ENCODE measurements at regions not wholly inside any gene's neighbourhood (a gene's known extent, or its start where the extent isn't known, plus 50 kb on each side); places are given as distances from the start of the nearest gene placed in this dataset.
"Not testable (repeated sequence)": the region's sequence is repeated elsewhere in the genome, so short reads cannot be mapped to it uniquely, and the experiment has no call there.

DNA sequence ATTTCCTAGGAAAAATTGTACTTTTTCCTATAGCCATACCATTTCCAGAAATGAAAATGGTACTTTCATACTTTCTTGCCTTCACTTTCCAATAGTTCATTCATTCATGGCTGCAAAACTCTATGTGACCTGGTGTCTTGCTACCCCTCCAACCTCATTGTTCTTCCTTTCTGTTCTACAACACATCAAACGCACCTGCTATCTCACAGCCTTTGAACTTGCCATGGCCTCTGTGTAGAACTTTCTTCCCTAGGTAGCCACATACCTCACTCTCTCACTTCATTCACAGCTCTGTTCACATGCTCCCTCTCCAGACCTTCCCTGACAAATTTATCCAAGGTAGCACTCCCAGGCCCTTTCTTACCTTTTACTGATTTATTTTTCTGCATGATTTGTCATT is 149.2 kb downstream of the DUSP6 start:
- Histone ChIP-seq H3K9me3 (no peaks in the 10 kb centered on the region), H3K4me1 (no peaks in the 10 kb centered on the region), H3K27ac (no peak overlapping the region), H3K36me3 (no peaks in the 10 kb centered on the region), H3K4me3 (no peak overlapping the region), H3K27me3 (no peaks in the 10 kb centered on the region)
- ATAC-seq (ENCODE audit: low FRiP score in 2 of 2) (no peak), DNase-seq (no peak)
- TF ChIP-seq, protein P1, sequence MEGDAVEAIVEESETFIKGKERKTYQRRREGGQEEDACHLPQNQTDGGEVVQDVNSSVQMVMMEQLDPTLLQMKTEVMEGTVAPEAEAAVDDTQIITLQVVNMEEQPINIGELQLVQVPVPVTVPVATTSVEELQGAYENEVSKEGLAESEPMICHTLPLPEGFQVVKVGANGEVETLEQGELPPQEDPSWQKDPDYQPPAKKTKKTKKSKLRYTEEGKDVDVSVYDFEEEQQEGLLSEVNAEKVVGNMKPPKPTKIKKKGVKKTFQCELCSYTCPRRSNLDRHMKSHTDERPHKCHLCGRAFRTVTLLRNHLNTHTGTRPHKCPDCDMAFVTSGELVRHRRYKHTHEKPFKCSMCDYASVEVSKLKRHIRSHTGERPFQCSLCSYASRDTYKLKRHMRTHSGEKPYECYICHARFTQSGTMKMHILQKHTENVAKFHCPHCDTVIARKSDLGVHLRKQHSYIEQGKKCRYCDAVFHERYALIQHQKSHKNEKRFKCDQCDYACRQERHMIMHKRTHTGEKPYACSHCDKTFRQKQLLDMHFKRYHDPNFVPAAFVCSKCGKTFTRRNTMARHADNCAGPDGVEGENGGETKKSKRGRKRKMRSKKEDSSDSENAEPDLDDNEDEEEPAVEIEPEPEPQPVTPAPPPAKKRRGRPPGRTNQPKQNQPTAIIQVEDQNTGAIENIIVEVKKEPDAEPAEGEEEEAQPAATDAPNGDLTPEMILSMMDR (IDR thresholded peaks at IDR 0.05), result no peak
- TF ChIP-seq POLR2A (IDR thresholded peaks at IDR 0.05) (no peak), EP300 (IDR thresholded peaks at IDR 0.05) (no peak), POLR2AphosphoS5 (IDR thresholded peaks at IDR 0.05) (no peak)
- 82 to 91% methylated on average over 1 of the region's 1 CpG for WGBS, 2 donors

DNA sequence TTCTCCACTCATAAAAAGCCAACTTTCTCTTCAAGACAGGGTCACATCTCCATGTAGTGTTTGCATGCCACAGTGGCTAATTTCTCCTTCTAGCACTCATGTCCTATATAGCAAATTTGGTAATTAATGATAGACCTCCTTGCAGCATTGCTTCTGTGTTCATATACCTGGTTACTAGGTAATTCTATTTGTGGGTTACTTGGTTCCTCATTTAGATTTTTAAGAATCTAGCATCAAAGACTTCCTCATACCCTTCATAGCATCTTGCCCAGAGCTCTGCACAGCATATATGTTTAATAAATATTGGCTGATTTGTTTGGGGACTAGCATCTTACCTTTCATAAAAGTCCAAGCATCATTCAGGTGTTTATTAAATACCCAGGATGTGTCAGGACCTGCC is 152.1 kb downstream of the DUSP6 start:
- DNase-seq (no peak), ATAC-seq (ENCODE audit: low FRiP score in 2 of 2) (no peak)
- Histone ChIP-seq H3K27ac (no peak overlapping the region), H3K9me3 (no peaks in the 10 kb centered on the region), H3K4me3 (no peak overlapping the region), H3K36me3 (no peaks in the 10 kb centered on the region), H3K27me3 (no peaks in the 10 kb centered on the region), H3K4me1 (no peaks in the 10 kb centered on the region)
- TF ChIP-seq, protein P1 (IDR thresholded peaks at IDR 0.05), result no peak
- TF ChIP-seq EP300 (IDR thresholded peaks at IDR 0.05) (no peak), POLR2AphosphoS5 (IDR thresholded peaks at IDR 0.05) (no peak), POLR2A (IDR thresholded peaks at IDR 0.05) (no peak)

DNA sequence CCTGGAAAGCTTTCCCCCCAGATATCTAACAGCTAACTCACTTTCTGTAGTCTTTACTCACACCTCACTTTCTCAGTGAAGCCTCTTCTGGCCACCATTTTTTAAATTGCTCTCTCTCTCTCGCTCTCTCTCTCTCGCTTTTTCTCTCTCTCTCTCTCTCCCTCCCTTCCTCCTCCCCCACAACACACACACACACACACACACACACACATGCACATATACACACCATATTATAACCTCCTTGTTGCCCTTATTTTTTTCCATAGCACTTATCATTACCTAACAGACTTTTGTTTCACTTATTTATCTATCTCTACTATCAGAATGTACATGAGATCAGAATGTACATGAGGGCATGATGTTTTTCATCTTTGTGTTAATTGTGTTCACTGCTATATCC is 156.8 kb downstream of the DUSP6 start:
- Histone ChIP-seq H3K9me3 (peaks cover 0 to 2% (median under 1%) of the 10 kb centered on the region in 4 donors), H3K27me3 (no peaks in the 10 kb centered on the region), H3K4me3 (no peak overlapping the region), H3K4me1 (no peaks in the 10 kb centered on the region), H3K36me3 (no peaks in the 10 kb centered on the region), H3K27ac (no peak overlapping the region)
- no peak for ATAC-seq (ENCODE audit: low FRiP score in 2 of 2)
- DNase-seq, result no peak
- WGBS, 2 donors, result 70 to 100% methylated on average over 2 of the region's 2 CpGs
- TF ChIP-seq EP300 (IDR thresholded peaks at IDR 0.05) (no peak), POLR2A (IDR thresholded peaks at IDR 0.05) (no peak), POLR2AphosphoS5 (IDR thresholded peaks at IDR 0.05) (no peak)
- TF ChIP-seq, protein P1 (IDR thresholded peaks at IDR 0.05), result no peak

DNA sequence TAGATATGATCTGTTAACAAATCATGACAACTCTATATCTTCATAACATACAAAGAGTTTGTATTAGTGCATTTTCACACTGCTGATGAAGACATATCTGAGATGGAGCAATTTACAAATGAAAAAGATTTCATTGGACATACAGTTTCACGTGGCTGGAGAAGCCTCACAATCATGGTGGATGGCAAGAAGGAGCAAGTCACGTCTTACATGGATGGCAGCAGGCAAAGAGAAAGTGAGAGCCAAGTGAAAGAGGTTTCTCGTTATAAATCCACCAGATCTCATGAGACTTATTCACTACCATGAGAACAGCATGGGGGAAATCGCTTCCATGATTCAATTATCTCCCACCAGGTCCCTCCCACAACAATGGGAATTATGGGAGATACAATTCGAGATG is 157.6 kb downstream of the DUSP6 start:
- no peaks in the 10 kb centered on the region for H3K27me3 ChIP-seq
- no peaks in the 10 kb centered on the region for H3K36me3 ChIP-seq
- no peak overlapping the region for H3K27ac ChIP-seq
- H3K9me3 ChIP-seq, result peaks cover 3 to 9% (median 6%) of the 10 kb centered on the region in 4 donors
- 84 to 92% methylated on average over 5 of the region's 5 CpGs for WGBS, 2 donors
- TF ChIP-seq EP300 (IDR thresholded peaks at IDR 0.05) (no peak), POLR2AphosphoS5 (IDR thresholded peaks at IDR 0.05) (no peak), POLR2A (IDR thresholded peaks at IDR 0.05) (no peak)
- TF ChIP-seq, protein P1 (IDR thresholded peaks at IDR 0.05), result no peak
- no peak overlapping the region for H3K4me3 ChIP-seq
- no peaks in the 10 kb centered on the region for H3K4me1 ChIP-seq
- DNase-seq, result no peak
- no peak for ATAC-seq (ENCODE audit: low FRiP score in 2 of 2)

DNA sequence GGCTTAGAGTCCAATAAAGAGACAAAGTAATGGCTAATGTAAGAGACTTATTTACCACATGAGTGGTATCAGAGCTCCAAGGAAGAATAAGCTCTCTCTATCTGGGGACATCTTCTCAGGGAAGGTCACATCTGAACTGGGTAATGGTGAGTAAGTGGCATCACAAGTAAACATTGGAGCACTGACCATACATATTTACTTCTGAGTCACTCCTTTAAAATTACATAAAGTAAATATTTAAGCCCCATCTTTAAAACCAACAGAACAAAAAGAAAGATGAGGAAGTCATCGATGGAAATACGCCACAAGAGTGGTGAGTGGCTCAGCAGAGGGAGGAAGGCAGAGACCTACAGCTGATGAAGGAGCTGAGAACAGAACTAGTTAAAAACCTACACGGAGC is 159.9 kb downstream of the DUSP6 start:
- no peak for TF ChIP-seq EP300 (IDR thresholded peaks at IDR 0.05)
- TF ChIP-seq POLR2A (IDR thresholded peaks at IDR 0.05), result no peak
- TF ChIP-seq, protein P1 (IDR thresholded peaks at IDR 0.05), result no peak
- no peak for TF ChIP-seq POLR2AphosphoS5 (IDR thresholded peaks at IDR 0.05)
- ATAC-seq (ENCODE audit: low FRiP score in 2 of 2) (no peak), DNase-seq (no peak)
- Histone ChIP-seq H3K4me1 (no peaks in the 10 kb centered on the region), H3K4me3 (no peak overlapping the region), H3K27me3 (no peaks in the 10 kb centered on the region), H3K9me3 (peaks cover 3 to 20% (median 15%) of the 10 kb centered on the region in 4 donors), H3K27ac (no peak overlapping the region), H3K36me3 (no peaks in the 10 kb centered on the region)
- 65 to 79% methylated on average over 3 of the region's 3 CpGs for WGBS, 2 donors

DNA sequence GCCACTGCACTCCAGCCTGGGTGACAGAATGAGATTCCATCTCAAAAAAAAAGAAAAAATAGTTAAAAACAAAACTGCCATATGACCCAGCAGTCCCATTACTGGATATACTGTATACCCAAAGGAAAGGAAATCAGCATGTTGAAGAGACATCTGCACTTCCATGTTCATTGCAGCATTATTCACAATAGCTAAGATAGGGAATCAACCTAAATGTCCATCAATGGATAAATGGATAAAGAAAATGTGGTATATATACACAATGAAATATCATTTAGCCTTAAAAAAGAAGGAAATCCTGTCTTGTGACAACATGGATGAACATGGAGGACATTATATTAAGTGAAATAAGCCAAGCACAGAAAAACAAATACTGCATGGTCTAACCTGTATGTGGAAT is 160.7 kb downstream of the DUSP6 start:
- peaks cover 3 to 20% (median 15%) of the 10 kb centered on the region in 4 donors for H3K9me3 ChIP-seq
- not testable (repeated sequence) for DNase-seq

More for the DNA sequence above, 160.7 kb downstream of the DUSP6 start:
- not testable (repeated sequence) for H3K27me3 ChIP-seq; ATAC-seq (ENCODE audit: low FRiP score in 2 of 2); H3K4me3 ChIP-seq; H3K4me1 ChIP-seq; H3K27ac ChIP-seq; H3K36me3 ChIP-seq
